ENCODE measurements at regions not wholly inside any gene's neighbourhood (a gene's known extent, or its start where the extent isn't known, plus 50 kb on each side); places are given as distances from the start of the nearest gene placed in this dataset.

DNA sequence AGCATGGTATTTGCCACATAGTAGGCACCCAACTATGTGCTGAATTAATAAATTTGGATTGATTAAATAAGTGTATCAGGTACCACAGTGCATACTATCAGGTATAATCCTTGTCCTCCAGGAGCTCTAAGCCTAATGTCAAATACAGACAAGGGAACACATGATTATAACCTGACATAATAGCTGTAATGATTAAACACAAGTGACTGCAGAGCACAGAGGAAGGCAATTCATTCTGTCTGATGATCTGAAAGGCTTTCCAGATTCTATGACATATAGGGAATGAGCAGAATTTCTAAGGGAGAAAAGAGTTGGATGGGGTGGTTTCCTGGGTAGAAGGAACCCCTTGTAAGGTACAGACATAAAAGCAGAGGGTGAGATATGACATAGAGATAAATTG lies 273.5 kb downstream of the KIF2B start:
- Histone ChIP-seq H3K27me3 (ENCODE audit: insufficient read depth, low read length) (no peaks in the 10 kb centered on the region), H3K9me3 (ENCODE audit: insufficient read depth, low read depth, low read length) (no peaks in the 10 kb centered on the region), H3K27ac (ENCODE audit: low read depth, low read length) (no peak overlapping the region), H3K9ac (ENCODE audit: low read depth, low read length) (no peak overlapping the region), H3K36me3 (ENCODE audit: insufficient read depth, low read length) (no peaks in the 10 kb centered on the region), H3K4me1 (ENCODE audit: insufficient read depth, low read length) (no peaks in the 10 kb centered on the region), H3K4me3 (ENCODE audit: low read length) (no peak overlapping the region)

GRCh38 chr17:54099221-54099620 lies 276.5 kb downstream of the KIF2B start:
- no peak overlapping the region for H3K27ac ChIP-seq (ENCODE audit: low read depth, low read length)
- no peaks in the 10 kb centered on the region for H3K4me1 ChIP-seq (ENCODE audit: insufficient read depth, low read length)
- H3K4me3 ChIP-seq (ENCODE audit: low read length): no peak overlapping the region
- H3K36me3 ChIP-seq (ENCODE audit: insufficient read depth, low read length): no peaks in the 10 kb centered on the region
- H3K9ac ChIP-seq (ENCODE audit: low read depth, low read length): no peak overlapping the region
- no peaks in the 10 kb centered on the region for H3K27me3 ChIP-seq (ENCODE audit: insufficient read depth, low read length)
- peaks cover 8% of the 10 kb centered on the region; the same call in 1 of the 2 replicates for H3K9me3 ChIP-seq (ENCODE audit: insufficient read depth, low read depth, low read length)

- H3K27ac ChIP-seq (ENCODE audit: low read depth, low read length): no peak overlapping the region
- no peaks in the 10 kb centered on the region for H3K4me1 ChIP-seq (ENCODE audit: insufficient read depth, low read length)
- no peak overlapping the region for H3K9ac ChIP-seq (ENCODE audit: low read depth, low read length)
- no peaks in the 10 kb centered on the region for H3K27me3 ChIP-seq (ENCODE audit: insufficient read depth, low read length)
- H3K9me3 ChIP-seq (ENCODE audit: insufficient read depth, low read depth, low read length): peaks cover 13% of the 10 kb centered on the region; the same call in 1 of the 2 replicates
- H3K4me3 ChIP-seq (ENCODE audit: low read length): no peak overlapping the region
- H3K36me3 ChIP-seq (ENCODE audit: insufficient read depth, low read length): no peaks in the 10 kb centered on the region
- 95% methylated on average over 1 of the region's 1 CpG for WGBS
Measured at GRCh38 chr17:54102246-54102645, 279.5 kb downstream of the KIF2B start.

DNA sequence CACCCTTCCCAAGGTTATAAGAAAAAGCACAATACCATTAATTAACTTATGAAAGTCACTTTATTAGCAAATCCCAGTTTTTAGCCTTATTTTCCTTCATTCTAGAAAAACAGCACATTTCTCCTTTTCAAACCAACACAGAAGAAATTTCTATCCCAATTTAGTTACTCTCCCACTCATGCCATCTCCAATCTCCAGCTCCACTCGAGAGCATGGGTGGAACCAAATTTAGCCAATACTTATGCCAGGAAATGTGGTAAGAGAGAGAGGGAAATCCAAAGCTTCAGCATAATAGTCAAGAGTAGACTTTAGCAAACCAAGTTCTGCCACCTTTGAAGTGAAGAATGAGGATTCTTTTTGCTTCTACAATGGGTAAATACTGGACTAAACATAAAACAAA lies 288.8 kb downstream of the KIF2B start:
- Histone ChIP-seq H3K4me3 (ENCODE audit: low read length) (no peak overlapping the region), H3K27me3 (ENCODE audit: insufficient read depth, low read length) (no peaks in the 10 kb centered on the region), H3K4me1 (ENCODE audit: insufficient read depth, low read length) (no peaks in the 10 kb centered on the region), H3K27ac (ENCODE audit: low read depth, low read length) (no peak overlapping the region), H3K36me3 (ENCODE audit: insufficient read depth, low read length) (no peaks in the 10 kb centered on the region), H3K9me3 (ENCODE audit: insufficient read depth, low read depth, low read length) (no peaks in the 10 kb centered on the region), H3K9ac (ENCODE audit: low read depth, low read length) (no peak overlapping the region)
- no CpG with 5 or more reads among the region's 1 CpG for WGBS

GRCh38 chr17:54117452-54117851 lies 294.7 kb downstream of the KIF2B start:
- Histone ChIP-seq H3K27ac (ENCODE audit: low read depth, low read length) (no peak overlapping the region), H3K36me3 (ENCODE audit: insufficient read depth, low read length) (no peaks in the 10 kb centered on the region), H3K9ac (ENCODE audit: low read depth, low read length) (no peak overlapping the region), H3K9me3 (ENCODE audit: insufficient read depth, low read depth, low read length) (peaks cover 8% of the 10 kb centered on the region; the same call in 1 of the 2 replicates), H3K4me3 (ENCODE audit: low read length) (no peak overlapping the region), H3K4me1 (ENCODE audit: insufficient read depth, low read length) (no peaks in the 10 kb centered on the region; the same call in 1 of the 2 replicates), H3K27me3 (ENCODE audit: insufficient read depth, low read length) (no peaks in the 10 kb centered on the region)
- 96% methylated on average over 3 of the region's 3 CpGs for WGBS

GRCh38 chr17:54124456-54124855 lies 301.7 kb downstream of the KIF2B start:
- WGBS: no CpG with 5 or more reads among the region's 1 CpG
- no peaks in the 10 kb centered on the region for H3K4me1 ChIP-seq (ENCODE audit: insufficient read depth, low read length)
- H3K27ac ChIP-seq (ENCODE audit: low read depth, low read length): no peak overlapping the region
- H3K27me3 ChIP-seq (ENCODE audit: insufficient read depth, low read length): no peaks in the 10 kb centered on the region
- 0 out of 2 replicates have a peak, but pooled peaks cover 8% of the 10 kb centered on the region for H3K9me3 ChIP-seq (ENCODE audit: insufficient read depth, low read depth, low read length)
- H3K36me3 ChIP-seq (ENCODE audit: insufficient read depth, low read length): no peaks in the 10 kb centered on the region
- H3K4me3 ChIP-seq (ENCODE audit: low read length): no peak overlapping the region
- no peak overlapping the region for H3K9ac ChIP-seq (ENCODE audit: low read depth, low read length)

GRCh38 chr17:54153423-54153822 lies 330.7 kb downstream of the KIF2B start:
- WGBS: 100% methylated on average over 1 of the region's 1 CpG

GRCh38 chr17:54157542-54157941 lies 334.8 kb downstream of the KIF2B start:
- no peak overlapping the region for H3K4me3 ChIP-seq (ENCODE audit: low read length)
- WGBS: 91% methylated on average over 1 of the region's 2 CpGs
- no peaks in the 10 kb centered on the region for H3K9me3 ChIP-seq (ENCODE audit: insufficient read depth, low read depth, low read length)
- no peak overlapping the region for H3K27ac ChIP-seq (ENCODE audit: low read depth, low read length)
- H3K27me3 ChIP-seq (ENCODE audit: insufficient read depth, low read length): no peaks in the 10 kb centered on the region
- H3K9ac ChIP-seq (ENCODE audit: low read depth, low read length): no peak overlapping the region
- no peaks in the 10 kb centered on the region for H3K4me1 ChIP-seq (ENCODE audit: insufficient read depth, low read length)
- H3K36me3 ChIP-seq (ENCODE audit: insufficient read depth, low read length): no peaks in the 10 kb centered on the region

More at GRCh38 chr17:54153423-54153822, 330.7 kb downstream of the KIF2B start:
- Histone ChIP-seq H3K9ac (ENCODE audit: low read depth, low read length) (no peak overlapping the region), H3K36me3 (ENCODE audit: insufficient read depth, low read length) (no peaks in the 10 kb centered on the region), H3K4me1 (ENCODE audit: insufficient read depth, low read length) (no peaks in the 10 kb centered on the region), H3K9me3 (ENCODE audit: insufficient read depth, low read depth, low read length) (no peaks in the 10 kb centered on the region), H3K4me3 (ENCODE audit: low read length) (no peak overlapping the region), H3K27ac (ENCODE audit: low read depth, low read length) (no peak overlapping the region), H3K27me3 (ENCODE audit: insufficient read depth, low read length) (no peaks in the 10 kb centered on the region)

- no peak overlapping the region; the same call in 1 of the 2 replicates for H3K4me3 ChIP-seq (ENCODE audit: low read length)
- peak overlapping the region; percentile 61; the same call in 1 of the 2 replicates for H3K27ac ChIP-seq (ENCODE audit: low read depth, low read length)
- peak overlapping the region; percentile 10; the same call in 1 of the 2 replicates for H3K9ac ChIP-seq (ENCODE audit: low read depth, low read length)
- H3K27me3 ChIP-seq (ENCODE audit: insufficient read depth, low read length): no peaks in the 10 kb centered on the region
- 31% methylated on average over 2 of the region's 3 CpGs for WGBS
- H3K9me3 ChIP-seq (ENCODE audit: insufficient read depth, low read depth, low read length): no peaks in the 10 kb centered on the region
- peaks cover 22% of the 10 kb centered on the region for H3K4me1 ChIP-seq (ENCODE audit: insufficient read depth, low read length)
- H3K36me3 ChIP-seq (ENCODE audit: insufficient read depth, low read length): no peaks in the 10 kb centered on the region
Measured at GRCh38 chr17:54172096-54172984, 349.6 kb downstream of the KIF2B start.

GRCh38 chr17:54172985-54173316 lies 350.2 kb downstream of the KIF2B start:
- Histone ChIP-seq H3K9me3 (ENCODE audit: insufficient read depth, low read depth, low read length) (no peaks in the 10 kb centered on the region), H3K27me3 (ENCODE audit: insufficient read depth, low read length) (no peaks in the 10 kb centered on the region), H3K4me1 (ENCODE audit: insufficient read depth, low read length) (peaks cover 22% of the 10 kb centered on the region), H3K9ac (ENCODE audit: low read depth, low read length) (no peak overlapping the region), H3K27ac (ENCODE audit: low read depth, low read length) (no peak overlapping the region; the same call in 1 of the 2 replicates), H3K36me3 (ENCODE audit: insufficient read depth, low read length) (no peaks in the 10 kb centered on the region), H3K4me3 (ENCODE audit: low read length) (no peak overlapping the region)

- H3K36me3 ChIP-seq (ENCODE audit: insufficient read depth, low read length): no peaks in the 10 kb centered on the region
- 91% methylated on average over 4 of the region's 4 CpGs for WGBS
- H3K9ac ChIP-seq (ENCODE audit: low read depth, low read length): no peak overlapping the region
- no peak overlapping the region for H3K27ac ChIP-seq (ENCODE audit: low read depth, low read length)
- H3K4me1 ChIP-seq (ENCODE audit: insufficient read depth, low read length): peaks cover 13% of the 10 kb centered on the region
- H3K27me3 ChIP-seq (ENCODE audit: insufficient read depth, low read length): no peaks in the 10 kb centered on the region
- no peak overlapping the region for H3K4me3 ChIP-seq (ENCODE audit: low read length)
- no peaks in the 10 kb centered on the region for H3K9me3 ChIP-seq (ENCODE audit: insufficient read depth, low read depth, low read length)
Measured at GRCh38 chr17:54177606-54178308, 355.0 kb downstream of the KIF2B start.
